Mononuclear cell (primary cell): ENCODE measurements at regions not wholly inside any gene's neighbourhood (a gene's known extent, or its start where the extent isn't known, plus 50 kb on each side); places are given as distances from the start of the nearest gene placed in this dataset.

ENCODE experiments used
- H3K27me3 ChIP-seq: 2 replicates; pipeline ENCODE4 v1.6.0; 2011; ENCODE audit warnings: low read length, control low read depth; ENCODE audit not compliant: insufficient read depth
- H3K4me1 ChIP-seq: 2 replicates; pipeline ENCODE4 v1.5.1; 2011; ENCODE audit warnings: mild to moderate bottlenecking, low read length, control low read depth; ENCODE audit not compliant: insufficient read depth
- H3K4me3 ChIP-seq: 2 replicates; pipeline ENCODE4 v1.5.1; 2011; ENCODE audit warnings: mild to moderate bottlenecking, low read length, moderate library complexity
- H3K9me3 ChIP-seq: 2 replicates; pipeline ENCODE4 v1.5.1; 2011; ENCODE audit warnings: low read depth, mild to moderate bottlenecking, control low read depth, low read length

DNA sequence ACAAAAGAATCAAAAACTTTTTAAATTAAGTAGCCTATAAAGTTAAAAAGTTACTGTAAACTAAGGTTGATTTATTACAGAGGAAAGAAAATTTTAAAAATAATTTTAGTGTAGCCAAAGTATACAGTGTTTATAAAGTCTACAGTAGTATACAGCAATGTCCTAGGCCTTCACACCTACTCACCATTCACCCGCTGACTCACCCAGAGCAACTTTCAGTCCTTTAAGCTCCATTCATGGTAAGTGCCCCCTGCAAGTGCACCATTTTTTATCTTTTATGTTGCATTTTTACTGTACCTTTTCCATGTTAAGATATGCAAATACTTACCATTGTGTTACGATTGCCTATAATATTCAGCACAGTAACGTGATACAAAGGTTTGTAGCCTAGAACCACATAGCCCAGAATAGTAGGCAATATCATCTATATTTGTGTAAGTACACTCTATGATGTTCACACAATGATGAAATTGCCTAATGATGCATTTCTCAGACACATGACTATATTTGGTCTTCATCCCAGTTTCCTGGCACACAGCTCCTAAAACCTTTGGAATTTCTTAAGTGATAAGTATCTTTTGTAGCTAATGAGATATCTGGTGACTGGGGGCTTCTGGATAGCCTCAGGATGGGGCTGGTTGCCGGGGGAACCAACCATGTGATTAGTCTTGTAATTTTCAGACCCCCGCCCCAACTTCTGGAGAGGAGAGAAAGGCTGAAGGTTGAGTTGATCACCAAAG, 111.0 kb downstream of the MRPL14 start:
- H3K27me3 ChIP-seq: peaks cover 6% of the 10 kb centered on the region
- no peaks in the 10 kb centered on the region for H3K9me3 ChIP-seq
- no peak overlapping the region for H3K4me3 ChIP-seq
- H3K4me1 ChIP-seq: peaks cover 15% of the 10 kb centered on the region

DNA sequence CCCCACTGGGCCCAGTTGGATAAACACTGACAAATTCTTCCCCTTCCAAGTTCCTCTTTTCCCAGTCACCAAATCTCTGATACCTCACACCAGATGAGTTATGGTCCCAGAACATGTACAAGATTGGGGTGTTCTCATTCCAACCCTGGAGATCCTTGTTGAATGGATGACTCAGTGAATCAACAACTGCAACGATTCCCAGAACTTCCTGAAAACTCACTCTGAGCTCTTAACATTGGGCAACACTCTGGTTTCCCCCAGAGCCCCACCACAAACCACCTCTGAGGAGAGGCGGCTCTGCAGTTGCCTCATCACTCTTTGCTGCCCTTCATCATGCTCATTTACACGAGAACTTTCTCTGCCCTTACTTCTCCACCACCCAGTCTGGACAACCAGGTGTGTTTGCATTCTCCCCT, 115.2 kb downstream of the MRPL14 start:
- H3K9me3 ChIP-seq: no peaks in the 10 kb centered on the region
- H3K4me3 ChIP-seq: no peak overlapping the region
- H3K27me3 ChIP-seq: peaks cover 2% of the 10 kb centered on the region
- peaks cover 25% of the 10 kb centered on the region for H3K4me1 ChIP-seq

DNA sequence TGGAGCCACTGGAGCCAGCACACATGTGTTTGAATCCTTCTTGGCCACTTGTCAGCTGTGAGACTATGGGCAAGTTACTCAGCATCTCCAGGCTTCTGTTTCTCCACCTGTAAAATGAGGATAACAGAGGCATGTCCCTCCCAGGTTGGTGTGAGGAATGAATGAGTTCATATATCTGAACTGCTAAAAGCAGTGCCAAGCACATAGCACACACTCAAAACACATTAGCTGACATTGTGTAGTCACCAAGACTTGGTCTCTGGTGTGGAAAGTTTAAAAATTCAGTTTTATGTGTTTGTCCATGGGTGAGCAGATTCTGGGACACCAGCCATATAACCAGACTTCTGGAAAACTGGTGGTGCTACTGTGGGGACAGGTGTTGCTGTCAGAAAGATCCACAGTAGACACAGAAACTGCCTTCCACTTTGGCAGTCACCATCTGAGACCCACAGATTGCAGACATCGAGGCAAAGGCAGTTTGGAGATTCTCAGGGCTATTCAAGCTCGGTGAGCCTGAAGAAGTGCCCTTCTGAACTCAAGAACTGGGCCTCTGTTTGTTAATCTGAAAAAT, 115.8 kb downstream of the MRPL14 start:
- Histone ChIP-seq H3K9me3 (no peaks in the 10 kb centered on the region), H3K4me1 (peaks cover 25% of the 10 kb centered on the region), H3K27me3 (peaks cover 3% of the 10 kb centered on the region), H3K4me3 (no peak overlapping the region)

DNA sequence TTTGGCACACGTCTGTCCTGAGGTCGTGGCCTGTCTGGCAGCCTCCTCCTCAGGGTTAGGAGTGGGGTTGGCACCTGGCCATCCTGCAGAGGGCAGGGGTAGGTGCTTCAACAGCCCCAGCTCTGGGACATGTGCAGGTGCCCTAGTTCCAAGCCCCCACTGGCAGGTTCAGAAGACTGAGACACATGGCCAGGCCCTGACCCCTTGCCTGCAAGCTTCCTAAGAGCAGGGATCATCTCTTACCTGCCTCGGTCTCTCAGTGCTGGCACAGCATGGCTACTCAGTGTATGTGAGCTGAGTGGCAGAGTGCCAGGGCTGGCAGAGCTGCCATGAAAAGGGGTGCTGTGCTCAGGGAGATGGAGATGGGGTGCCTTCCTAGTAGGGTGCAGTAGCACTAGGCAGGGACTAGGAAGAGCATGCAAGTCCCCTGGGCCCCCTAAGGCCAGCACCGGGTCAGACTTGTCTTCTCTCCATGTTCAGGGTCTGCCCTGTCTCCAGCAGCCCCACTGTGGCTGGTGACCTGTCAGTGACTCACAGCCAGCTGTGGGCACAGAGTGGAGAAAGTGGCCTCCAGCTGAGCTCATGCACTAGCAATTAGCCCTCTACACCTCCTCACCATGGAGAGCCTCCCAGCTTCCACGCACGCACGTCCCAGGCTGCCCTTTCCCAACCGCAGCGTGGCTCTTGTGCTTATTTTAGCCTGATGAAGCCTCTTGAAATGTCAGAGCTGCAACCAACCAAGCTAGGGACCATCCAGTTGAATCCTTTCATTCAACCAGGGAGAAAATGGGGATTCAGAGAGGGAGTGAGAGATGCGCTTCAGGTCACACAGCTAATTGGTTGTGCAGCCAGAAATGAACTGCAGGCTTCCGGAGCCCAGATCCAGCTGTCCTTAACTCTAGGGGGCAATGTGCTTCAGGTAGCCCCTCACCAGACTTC, 116.6 kb downstream of the MRPL14 start:
- peaks cover 25% of the 10 kb centered on the region for H3K4me1 ChIP-seq
- no peak overlapping the region for H3K4me3 ChIP-seq
- H3K9me3 ChIP-seq: no peaks in the 10 kb centered on the region
- peaks cover 9% of the 10 kb centered on the region for H3K27me3 ChIP-seq

DNA sequence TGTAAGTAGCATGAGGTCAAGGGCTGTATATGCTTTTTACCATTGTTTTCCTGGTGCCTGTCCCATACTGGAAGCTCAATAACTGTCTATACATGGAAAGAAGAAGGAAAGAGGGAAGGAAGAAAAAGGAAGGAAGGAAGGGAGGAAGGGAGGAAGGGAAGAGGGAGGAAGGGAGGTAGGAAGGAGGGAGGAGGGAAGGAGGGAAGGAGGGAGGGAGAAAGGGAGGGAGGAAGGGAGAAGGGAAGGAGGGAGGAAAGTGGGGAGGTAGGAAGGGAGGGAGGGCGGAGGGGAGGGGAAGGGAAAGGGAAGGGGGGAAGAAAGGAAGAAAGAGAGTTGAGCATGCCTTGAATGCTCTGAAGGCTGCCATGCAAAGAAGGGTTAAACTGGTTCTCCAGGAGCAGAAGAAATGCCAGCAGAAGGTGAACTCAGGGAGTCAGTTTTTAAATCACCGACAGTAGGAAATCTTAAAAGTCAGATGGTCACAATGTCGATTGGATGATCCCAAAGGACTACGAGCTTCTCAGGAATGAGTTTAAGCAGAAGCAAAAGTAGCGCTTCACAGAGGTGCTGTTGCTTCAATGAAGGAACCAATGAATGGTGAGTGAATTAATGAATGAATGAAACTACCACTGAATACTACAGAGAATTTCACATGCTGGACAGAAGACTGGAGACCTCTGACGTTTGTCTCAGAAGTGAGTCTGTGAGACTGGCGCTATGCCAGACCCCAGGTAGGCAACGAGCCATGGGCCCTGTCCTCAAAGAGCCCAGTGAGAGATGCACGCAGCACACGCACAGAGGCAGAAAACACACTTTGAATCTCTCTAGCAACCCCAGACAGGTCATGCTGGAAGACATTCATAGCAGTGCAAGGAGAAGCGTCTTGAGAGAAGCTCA, 117.6 kb downstream of the MRPL14 start:
- Histone ChIP-seq H3K9me3 (no peaks in the 10 kb centered on the region), H3K4me3 (no peak overlapping the region), H3K4me1 (peaks cover 25% of the 10 kb centered on the region), H3K27me3 (peaks cover 18% of the 10 kb centered on the region)

DNA sequence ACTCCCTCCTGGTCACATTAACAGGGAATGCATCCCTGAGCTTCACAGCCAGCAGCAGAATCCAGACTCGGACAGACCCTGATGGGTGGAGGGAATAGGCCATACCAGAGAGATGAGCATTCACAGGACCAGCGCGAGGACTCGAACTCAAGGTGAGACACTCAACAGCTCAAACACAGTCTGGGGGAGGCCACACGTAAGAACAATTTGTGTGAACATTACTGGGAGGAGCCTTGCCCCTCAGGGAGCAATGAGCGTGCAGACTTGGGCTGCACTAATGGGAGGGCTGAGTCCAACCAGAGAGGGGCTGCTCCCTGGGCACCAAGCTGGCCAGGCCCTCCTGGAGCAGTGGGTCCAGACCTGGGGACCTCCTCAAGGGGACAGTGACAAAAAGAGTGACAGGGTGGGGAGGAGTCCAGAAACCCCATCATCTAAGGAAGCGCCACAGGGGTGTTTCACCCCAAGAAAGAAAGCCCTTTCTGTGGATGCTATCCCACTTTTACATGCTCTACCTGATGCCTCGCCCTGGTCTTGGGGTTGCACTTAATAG, 118.4 kb downstream of the MRPL14 start:
- peaks cover 25% of the 10 kb centered on the region for H3K4me1 ChIP-seq
- H3K9me3 ChIP-seq: no peaks in the 10 kb centered on the region
- H3K27me3 ChIP-seq: peaks cover 24% of the 10 kb centered on the region
- H3K4me3 ChIP-seq: no peak overlapping the region

DNA sequence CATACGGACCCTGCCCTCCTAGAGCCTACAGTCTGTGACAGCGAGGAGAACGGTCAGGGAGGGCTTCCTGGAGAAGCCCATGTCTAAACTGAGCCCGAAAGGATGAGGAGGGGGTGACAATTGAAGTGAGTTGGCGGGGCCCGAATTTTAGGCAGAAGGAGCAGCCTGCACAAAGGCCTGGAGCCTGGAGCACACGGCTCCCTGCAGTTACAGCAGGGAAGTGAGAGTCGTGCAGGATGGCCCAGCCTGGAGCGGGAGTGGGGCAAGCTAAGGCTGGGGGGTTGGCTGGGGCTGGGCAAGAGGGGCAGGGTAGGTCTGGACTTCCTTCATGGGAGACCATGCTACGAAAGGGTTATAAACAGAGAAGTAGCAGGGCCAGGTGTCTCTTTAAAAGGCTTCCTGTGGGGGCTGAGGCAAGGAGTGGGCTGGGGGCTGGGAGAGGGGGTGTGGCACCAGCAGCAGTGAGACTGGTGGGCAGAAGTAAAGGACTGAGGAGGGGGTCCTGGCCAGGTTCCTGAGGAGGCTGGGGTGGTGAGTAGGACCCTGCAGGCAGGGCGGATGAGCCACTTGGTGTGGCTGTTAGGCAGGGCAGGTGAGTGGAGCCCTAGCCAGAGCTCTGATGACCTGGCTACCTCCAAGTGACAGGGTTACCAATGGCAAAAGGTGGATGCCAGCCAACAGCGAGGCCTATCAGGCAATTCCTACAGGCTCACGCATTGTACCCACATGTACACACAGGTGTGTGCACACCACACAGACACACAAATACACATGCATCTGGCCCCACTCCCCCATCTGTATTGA, 119.2 kb downstream of the MRPL14 start:
- Histone ChIP-seq H3K27me3 (peaks cover 32% of the 10 kb centered on the region), H3K4me3 (no peak overlapping the region), H3K9me3 (no peaks in the 10 kb centered on the region), H3K4me1 (peaks cover 30% of the 10 kb centered on the region)

DNA sequence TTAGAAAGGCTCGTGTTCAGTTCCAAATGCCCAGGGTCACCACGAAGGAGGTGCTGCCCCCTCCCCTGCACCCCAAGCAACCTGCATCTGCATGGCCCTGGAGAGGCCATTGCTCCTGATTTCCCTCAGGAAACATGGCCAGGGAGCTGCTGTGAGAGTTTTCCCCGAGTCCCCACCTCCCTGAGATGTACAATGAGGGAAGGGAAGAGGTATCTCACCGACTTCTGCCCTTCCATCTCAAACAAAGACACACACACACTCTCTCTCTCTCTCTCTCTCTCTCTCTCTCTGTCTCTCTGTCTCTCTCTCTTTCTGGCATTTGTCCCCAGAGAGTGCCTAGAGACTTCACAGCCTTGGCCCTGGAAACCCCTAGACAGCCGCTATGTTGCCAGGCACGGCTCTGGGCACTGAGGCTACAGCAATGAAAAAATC, 120.4 kb downstream of the MRPL14 start:
- H3K4me1 ChIP-seq: peaks cover 27% of the 10 kb centered on the region
- no peaks in the 10 kb centered on the region for H3K9me3 ChIP-seq
- peaks cover 39% of the 10 kb centered on the region for H3K27me3 ChIP-seq
- H3K4me3 ChIP-seq: no peak overlapping the region

DNA sequence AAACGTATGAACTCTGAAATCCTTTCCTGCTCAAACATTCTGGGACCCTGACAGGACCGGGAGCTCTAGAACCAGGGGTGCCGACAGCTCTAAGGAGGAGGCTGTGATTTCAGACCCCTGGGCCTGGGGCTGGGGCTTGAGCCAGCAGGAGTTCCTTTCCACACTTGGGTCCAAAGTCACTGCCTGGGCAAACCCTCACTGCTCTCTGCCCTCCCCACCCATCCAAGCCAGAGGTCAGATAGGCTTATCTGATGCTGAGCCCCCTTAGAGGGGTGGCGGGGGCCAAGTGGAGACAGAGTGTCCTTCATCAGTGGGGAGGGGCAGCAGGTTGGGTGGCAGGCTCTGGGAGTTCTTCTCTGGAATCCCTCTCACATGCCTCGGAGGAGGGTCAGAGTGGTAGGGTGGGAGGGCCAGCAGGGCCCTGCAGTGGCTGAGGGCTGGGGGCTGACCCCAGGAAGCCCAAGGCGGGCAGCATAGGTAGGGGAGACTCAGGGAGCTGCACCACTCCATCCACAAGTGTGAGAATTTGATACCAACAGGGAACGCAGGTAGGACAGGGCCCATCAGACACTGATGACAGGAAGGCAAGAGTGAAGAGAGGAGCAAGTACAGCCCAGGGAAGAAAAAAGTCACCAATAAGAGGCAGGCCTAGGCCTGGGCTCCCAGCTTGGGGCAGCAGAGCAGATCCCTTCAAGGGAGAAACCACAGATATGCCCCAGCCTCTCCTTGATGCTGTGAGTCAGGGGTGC, 121.0 kb downstream of the MRPL14 start:
- H3K4me1 ChIP-seq: peaks cover 21% of the 10 kb centered on the region
- no peaks in the 10 kb centered on the region for H3K9me3 ChIP-seq
- H3K27me3 ChIP-seq: peaks cover 45% of the 10 kb centered on the region
- H3K4me3 ChIP-seq: no peak overlapping the region

DNA sequence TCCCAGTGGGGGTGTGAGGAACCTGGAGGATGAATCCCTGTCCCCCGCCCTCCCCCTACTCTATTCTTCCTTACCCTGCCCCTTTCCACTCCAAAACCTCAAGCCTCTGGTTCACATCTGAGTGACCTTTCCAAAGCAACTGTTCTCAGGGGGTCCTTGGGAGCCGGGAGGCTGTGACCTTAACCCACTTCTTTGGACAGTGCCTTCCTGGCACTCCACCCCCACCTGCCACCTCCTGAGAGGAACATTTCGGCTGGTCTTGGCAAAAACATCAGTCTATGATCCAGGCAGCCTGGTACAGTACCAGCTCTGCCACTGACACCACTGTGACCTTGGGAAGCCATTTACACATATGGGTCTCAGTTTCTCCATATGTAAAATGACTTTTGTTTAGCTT, 121.7 kb downstream of the MRPL14 start:
- Histone ChIP-seq H3K27me3 (peaks cover 50% of the 10 kb centered on the region), H3K4me3 (no peak overlapping the region), H3K4me1 (peaks cover 20% of the 10 kb centered on the region), H3K9me3 (no peaks in the 10 kb centered on the region)

DNA sequence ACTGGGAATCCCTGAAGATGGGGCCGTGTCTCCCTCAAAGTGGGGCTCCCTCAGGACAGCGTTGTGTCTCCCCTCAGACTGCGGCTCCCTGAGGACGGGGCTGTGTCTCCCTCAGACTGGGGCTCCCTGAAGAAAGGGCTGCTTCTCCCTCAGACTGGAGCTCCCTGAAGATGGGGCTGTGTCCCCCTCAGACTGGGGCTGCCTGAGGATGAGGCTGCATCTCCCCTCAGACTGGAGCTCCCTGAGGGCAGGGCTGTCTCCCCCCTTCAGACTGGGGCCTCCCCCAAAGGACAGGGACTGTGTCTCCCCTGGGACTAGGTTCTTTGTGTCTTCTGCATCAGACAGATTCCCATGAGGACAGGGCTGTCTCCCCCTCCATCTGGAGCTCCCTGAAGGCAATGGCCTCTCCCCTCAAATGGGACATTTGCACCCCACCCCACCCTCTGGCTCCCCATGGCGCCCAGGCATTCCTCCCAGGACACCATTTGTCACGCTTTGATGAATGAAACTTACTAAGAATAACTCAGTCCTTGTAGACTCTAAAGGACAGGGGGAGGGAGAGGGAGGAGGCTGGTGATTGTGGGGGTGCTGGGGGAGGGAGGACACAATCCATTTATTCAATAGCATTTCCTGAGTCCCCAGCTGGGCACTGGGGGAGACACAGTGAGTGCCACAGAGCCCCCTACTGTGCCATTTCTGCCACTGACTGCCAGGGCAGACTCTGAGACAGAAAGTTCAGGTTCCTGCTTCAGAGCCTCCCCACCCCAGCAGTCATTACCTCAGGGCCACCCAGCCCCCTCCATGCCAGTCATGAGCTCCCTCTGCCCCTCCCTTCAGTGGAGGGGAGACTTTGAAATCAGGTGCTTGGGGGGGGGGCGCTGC, 122.4 kb downstream of the MRPL14 start:
- no peak overlapping the region for H3K4me3 ChIP-seq
- H3K27me3 ChIP-seq: peaks cover 50% of the 10 kb centered on the region
- H3K4me1 ChIP-seq: peaks cover 19% of the 10 kb centered on the region
- no peaks in the 10 kb centered on the region for H3K9me3 ChIP-seq

DNA sequence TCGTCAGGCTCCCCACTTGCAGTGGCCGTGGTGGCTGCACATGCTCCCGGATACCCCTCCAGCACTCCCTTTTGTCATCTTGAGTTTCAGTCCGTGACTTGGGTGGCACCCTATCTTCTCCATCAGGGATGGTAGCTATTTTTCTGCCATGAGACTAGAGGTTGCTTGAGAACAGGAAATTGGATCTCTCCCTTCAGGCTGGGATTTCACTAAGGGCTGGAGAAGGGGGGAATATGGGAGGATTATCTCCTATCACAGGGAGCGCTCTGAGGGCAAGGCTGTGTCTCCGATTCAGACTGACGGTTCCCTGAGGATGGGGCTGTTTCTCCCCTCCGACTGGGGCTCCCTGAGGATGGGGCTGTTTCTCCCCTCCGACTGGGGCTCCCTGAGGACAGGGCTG, 123.1 kb downstream of the MRPL14 start:
- Histone ChIP-seq H3K4me3 (no peak overlapping the region), H3K9me3 (no peaks in the 10 kb centered on the region), H3K4me1 (peaks cover 19% of the 10 kb centered on the region), H3K27me3 (peaks cover 50% of the 10 kb centered on the region)
